HG03558 (cell line): ENCODE measurements at regions not wholly inside any gene's neighbourhood (a gene's known extent, or its start where the extent isn't known, plus 50 kb on each side); places are given as distances from the start of the nearest gene placed in this dataset.

Experiments used
- ATAC-seq: cut with Tn5 transposase; IDR thresholded peaks from one replicate; pipeline ENCODE4 v1.9.1; 2021; ENCODE audit warnings: moderate number of reproducible peaks; ENCODE audit not compliant: unreplicated experiment; ENCODE audit errors: extremely low read depth

- ATAC-seq, result no peak
Observed at GRCh38 chr4:185921583-185922555, 109.9 kb upstream of the SORBS2 start.

GRCh38 chr4:185924458-185925044 lies 112.6 kb upstream of the SORBS2 start:
- no peak for ATAC-seq

DNA sequence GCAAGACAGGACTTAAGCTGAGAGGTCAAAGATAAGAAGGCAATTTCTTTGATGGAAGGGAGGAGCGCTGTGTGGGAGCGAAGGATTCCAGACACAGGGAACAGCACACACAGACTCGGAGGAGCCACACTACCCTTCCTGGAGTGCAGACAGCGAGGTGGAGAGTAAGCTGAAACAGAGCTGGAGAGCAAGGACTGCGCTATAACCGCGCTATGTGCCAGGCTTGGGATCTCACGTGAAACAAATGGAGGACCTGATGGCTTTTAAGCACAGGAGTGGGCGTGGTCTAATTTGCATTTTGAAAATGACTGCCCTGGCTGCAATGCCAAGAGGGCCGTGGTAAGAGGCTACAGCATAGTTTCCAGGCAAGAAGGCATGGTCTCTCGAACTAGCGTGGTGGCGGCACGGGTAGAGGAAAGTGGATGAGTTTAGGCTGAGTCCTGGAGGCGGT lies 113.9 kb upstream of the SORBS2 start:
- no peak for ATAC-seq

- no peak for ATAC-seq
Observed at GRCh38 chr4:185931375-185931774, 119.4 kb upstream of the SORBS2 start.

DNA sequence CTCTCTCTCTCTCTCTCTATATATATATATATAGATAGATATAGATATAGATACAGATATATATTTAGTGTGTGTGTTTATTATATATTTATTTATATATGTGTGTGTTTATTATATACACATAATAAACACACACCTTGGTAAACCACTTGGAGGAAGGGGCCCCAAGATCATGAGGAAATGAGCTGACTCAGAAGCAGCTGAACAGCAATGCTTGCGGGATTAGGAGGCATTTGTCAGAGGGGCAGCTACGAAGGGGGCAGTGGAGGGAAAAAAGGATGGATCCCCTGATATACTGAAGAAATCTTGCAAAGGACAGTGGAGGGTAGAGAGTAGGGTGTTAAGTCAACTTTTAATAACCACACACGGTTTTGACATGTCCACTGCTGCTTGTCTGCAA lies 120.0 kb upstream of the SORBS2 start:
- ATAC-seq, result no peak

GRCh38 chr4:185932491-185932890 lies 120.5 kb upstream of the SORBS2 start:
- ATAC-seq, result no peak

- no peak for ATAC-seq
Observed at GRCh38 chr4:185933078-185933581, 121.1 kb upstream of the SORBS2 start.

GRCh38 chr4:185936650-185937376 lies 124.8 kb upstream of the SORBS2 start:
- no peak for ATAC-seq

- no peak for ATAC-seq
Observed at GRCh38 chr4:185938654-185939053, 126.7 kb upstream of the SORBS2 start.

DNA sequence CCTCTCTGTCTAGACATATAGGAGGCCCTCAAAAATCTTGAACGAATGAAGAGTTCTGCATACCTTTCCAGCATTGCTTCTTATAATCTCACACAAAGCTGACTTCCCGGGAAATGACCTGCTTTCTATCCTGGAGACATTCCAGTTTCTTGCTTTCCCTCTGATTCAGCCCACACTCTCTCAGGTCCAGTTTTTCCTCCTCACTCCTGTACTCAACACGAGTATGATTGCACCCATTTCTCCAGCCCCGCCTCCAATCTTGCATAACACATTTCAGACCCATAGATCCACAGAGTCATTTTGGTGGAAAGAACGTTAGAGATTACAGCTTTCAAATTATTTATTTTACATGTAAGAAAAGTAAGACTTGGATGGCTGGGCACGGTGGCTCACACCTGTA lies 127.5 kb upstream of the TLR3 start:
- no peak for ATAC-seq

DNA sequence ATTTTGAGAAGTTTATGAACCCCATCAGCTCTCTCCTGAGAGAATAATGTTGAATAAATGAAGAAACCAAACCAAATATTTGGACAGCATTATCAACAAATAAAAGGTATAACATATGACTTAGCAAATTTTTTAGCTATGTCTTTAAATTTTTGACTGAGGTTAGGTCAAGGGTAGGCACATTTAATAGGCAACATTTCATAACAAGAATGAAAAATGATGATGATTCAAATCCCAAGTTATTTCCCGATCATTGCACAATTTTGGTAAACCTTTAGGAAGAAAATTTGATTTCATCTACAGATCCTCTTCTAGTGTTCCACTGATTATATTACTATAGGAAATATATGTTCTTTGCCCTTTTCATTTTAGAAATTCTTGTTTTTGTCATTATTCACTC lies 123.7 kb upstream of the TLR3 start:
- no peak for ATAC-seq

GRCh38 chr4:185945906-185946305 lies 123.0 kb upstream of the TLR3 start:
- no peak for ATAC-seq

GRCh38 chr4:185950891-185951290 lies 118.1 kb upstream of the TLR3 start:
- ATAC-seq, result no peak

- no peak for ATAC-seq
Observed at GRCh38 chr4:185955151-185955770, 113.7 kb upstream of the TLR3 start.

DNA sequence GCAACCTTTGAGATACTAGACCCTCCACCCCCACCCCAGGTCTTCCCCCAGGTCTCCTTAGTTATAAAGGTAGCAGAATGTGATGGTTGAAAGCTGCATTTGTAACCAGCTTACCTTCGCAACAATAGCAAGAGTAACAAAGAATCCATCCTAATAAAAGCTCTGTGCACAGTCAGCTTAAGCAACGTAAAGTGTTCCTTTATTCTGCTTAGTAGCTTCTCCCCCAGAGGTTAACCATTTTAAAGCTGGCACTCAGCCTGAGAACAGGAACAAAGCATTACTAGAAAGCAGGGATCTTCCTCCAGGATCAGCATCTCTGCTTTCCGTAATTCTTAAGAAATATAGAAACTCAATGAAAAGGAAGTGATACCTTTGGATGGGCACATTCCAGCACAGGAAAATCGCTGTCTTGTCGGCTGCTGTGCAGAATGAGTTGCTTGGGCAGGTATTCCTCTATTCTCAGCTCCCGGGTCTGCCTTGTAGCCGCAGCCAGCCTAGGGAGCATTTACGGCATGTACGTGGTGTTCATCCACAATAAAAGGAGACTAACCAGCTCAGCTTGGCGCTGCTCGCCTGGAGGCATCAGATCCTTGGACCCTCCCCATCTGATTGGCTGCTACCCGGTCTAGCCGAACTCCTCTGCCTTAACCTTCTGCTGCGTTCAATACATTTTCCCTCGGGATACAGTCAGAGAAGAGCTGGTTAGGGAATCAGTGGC lies 113.0 kb upstream of the TLR3 start:
- no peak for ATAC-seq

DNA sequence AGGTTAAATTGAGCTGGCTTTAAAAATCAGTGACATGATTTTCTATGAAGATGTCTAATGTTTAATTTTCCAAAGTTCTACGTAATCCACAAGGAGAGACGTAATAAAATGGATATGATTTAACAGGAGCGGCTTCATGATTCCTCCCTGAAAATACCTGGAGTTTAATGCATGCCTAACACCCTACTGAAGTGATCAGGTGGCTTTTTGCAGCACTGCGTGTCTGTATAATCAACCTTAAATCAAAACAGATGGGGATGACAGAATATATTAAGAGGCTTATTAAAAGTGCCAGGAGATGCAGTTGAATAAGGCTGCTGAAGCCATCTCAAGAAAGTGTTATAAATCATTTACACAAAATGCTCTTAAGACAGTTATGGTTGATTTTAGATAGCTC lies 112.4 kb upstream of the TLR3 start:
- ATAC-seq, result no peak

GRCh38 chr4:185958094-185958747 lies 110.7 kb upstream of the TLR3 start:
- ATAC-seq, result no peak

DNA sequence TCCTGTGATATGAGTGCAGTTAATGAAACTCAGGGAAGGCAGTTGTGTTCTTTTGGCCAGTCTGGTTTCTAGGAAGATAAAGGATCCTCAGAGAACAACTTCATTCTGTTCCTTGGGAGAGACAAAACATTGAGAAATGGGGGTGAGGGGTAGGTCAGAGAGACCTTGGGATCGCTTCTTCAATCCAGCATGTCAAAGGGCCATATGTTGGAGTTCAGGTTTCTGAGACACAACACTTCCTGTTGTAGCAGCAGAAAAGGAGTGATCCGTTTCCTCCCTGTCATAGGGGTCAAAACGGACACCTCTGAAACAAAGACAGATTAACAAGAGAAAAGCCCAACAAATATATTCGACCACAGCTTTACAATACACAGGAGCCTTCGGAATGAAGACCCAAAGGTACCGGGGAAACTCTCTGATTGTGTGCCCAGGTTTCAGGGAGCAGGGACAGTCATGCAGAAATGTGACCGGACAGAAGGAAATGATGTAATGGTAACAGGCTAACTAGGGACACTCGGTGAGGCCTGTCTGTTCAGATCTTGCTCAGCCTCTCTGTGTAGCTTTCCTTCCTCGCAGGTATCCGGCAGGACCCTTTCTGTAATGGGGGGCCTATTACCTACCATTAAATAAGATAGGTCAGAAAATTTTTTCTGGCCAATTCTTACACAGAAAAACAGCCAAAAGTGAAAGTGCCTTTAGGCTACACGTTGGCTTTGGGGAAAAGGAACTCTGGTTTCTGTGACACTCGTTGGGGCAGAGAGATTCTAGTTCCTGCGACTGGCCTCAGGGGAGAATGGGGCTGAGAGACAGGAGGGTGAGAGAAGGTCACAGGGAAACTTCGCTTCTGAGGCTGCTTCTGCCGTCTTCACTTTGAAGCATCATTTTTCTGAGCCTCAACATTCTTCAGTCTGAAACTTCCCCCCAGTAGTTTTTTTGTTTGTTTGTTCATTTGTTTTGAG lies 103.3 kb upstream of the TLR3 start:
- peak; percentile 47 for ATAC-seq
